Body of pancreas (tissue), 4 donors: ENCODE measurements at regions not wholly inside any gene's neighbourhood (a gene's known extent, or its start where the extent isn't known, plus 50 kb on each side); places are given as distances from the start of the nearest gene placed in this dataset.
A peak's percentile ranks its signal among the peaks of the same experiment; 100 is the strongest.

Experiments
- ATAC-seq: fragments of 150-250 bp; one replicate; pipeline ENCODE4 v1.9.1; 2016
- DNase-seq, 4 donors: peaks; one replicate each; pipeline ENCODE4 v3.0.0-alpha.2; 2019
- H3K27ac ChIP-seq, 4 donors: fragments of 200-600 bp; sonication (generic); 1 replicate in 3 of 4; 2 replicates in 1 of 4; pipeline versions ENCODE4 v1.5.1 to v1.6.1; 2016 to 2019; ENCODE audit warnings: mild to moderate bottlenecking in 1 of 4, mixed read lengths in 1 of 4, moderate library complexity in 1 of 4
- H3K27me3 ChIP-seq, 2 donors: fragments of 200-600 bp; sonication (generic); one replicate each; pipeline ENCODE4 v1.6.0; 2016; ENCODE audit warnings: mild to moderate bottlenecking in 1 of 2
- H3K36me3 ChIP-seq, 2 donors: fragments of 200-600 bp; sonication (generic); replicated peaks in 1 of 2; 2 replicates each; pipeline ENCODE4 v1.5.1; 2016; ENCODE audit warnings: low read depth in 2 of 2; ENCODE audit not compliant: insufficient read depth in 1 of 2
- H3K4me1 ChIP-seq: fragments of 200-600 bp; sonication (generic); one replicate; pipeline ENCODE4 v1.6.0; 2016
- H3K4me3 ChIP-seq, 2 donors: fragments of 200-600 bp; sonication (generic); 1 replicate in 1 of 2; 2 replicates in 1 of 2; pipeline ENCODE4 v1.5.1; 2016 to 2019
- H3K9me3 ChIP-seq, 3 donors: fragments of 200-600 bp; sonication (generic); 1 replicate in 2 of 3; 2 replicates in 1 of 3; pipeline ENCODE4 v1.5.1; 2016
- CTCF ChIP-seq, 7 experiments: fragments of 450-650 bp in 4 of 7; fragments of 200-600 bp in 3 of 7; sonication (generic) in 3 of 7; IDR thresholded peaks; one replicate each; pipeline ENCODE4 v1.5.1; 2016 to 2019; ENCODE audit warnings: antibody characterized with exemption in 7 of 7
- POLR2A ChIP-seq, 3 donors: fragments of 450-650 bp; IDR thresholded peaks; one replicate each; pipeline ENCODE4 v1.6.1; 2016; ENCODE audit warnings: antibody characterized with exemption in 3 of 3, mild to moderate bottlenecking in 2 of 3
- WGBS, 2 donors: methylation state at CpG; one replicate each; pipeline ENCODE4 v1.1.5; 2017; 5-methylcytosine and 5-hydroxymethylcytosine counted together
- intact Hi-C: fragments of 100-400 bp; cut with DNase I; formaldehyde crosslinking; loops from one replicate; pipeline ENCODE4 v1.15.1; 2023

GRCh38 chr5:91255396-91256141 lies 127.5 kb downstream of the ARRDC3 start:
- Histone ChIP-seq H3K36me3 (no peaks in the 10 kb centered on the region), H3K27ac (no peak overlapping the region), H3K9me3 (no peaks in the 10 kb centered on the region), H3K4me1 (no peaks in the 10 kb centered on the region), H3K27me3 (no peaks in the 10 kb centered on the region), H3K4me3 (no peak overlapping the region)
- ATAC-seq: no peak
- TF ChIP-seq POLR2A (IDR thresholded peaks at IDR 0.05) (no peak), CTCF (IDR thresholded peaks at IDR 0.05) (no peak)
- DNase-seq: no peak
- intact Hi-C loops: no loop called here
- 54 to 70% methylated on average over 4 of the region's 4 CpGs for WGBS, 2 donors

DNA sequence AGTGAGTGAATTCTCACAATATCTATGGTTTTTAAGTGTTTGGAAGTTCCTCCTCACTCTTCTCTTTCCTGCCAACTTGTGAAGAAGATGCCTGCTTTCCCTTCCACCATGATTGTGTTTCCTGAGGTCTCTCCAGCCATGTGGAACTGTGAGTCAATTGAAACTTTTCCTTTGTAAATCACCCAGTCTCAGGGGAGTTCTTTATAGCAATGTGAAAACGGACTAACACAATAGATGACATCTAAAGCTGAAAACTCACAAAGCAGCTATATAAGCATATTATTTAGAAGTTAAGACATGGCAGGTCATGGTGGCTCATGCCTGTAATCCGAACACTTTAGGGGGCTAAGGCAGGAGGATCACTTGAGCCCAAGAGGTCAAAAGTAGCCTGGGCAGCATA lies 130.2 kb downstream of the ARRDC3 start:
- no peaks in the 10 kb centered on the region for H3K9me3 ChIP-seq
- intact Hi-C loops: no loop called here
- TF ChIP-seq CTCF (IDR thresholded peaks at IDR 0.05) (no peak), POLR2A (IDR thresholded peaks at IDR 0.05) (no peak)
- H3K4me3 ChIP-seq: no peak overlapping the region
- WGBS, 2 donors: 80 to 87% methylated on average over 2 of the region's 2 CpGs
- H3K27me3 ChIP-seq: no peaks in the 10 kb centered on the region
- ATAC-seq (no peak), DNase-seq (no peak)
- no peaks in the 10 kb centered on the region for H3K4me1 ChIP-seq
- no peak overlapping the region for H3K27ac ChIP-seq
- no peaks in the 10 kb centered on the region for H3K36me3 ChIP-seq

DNA sequence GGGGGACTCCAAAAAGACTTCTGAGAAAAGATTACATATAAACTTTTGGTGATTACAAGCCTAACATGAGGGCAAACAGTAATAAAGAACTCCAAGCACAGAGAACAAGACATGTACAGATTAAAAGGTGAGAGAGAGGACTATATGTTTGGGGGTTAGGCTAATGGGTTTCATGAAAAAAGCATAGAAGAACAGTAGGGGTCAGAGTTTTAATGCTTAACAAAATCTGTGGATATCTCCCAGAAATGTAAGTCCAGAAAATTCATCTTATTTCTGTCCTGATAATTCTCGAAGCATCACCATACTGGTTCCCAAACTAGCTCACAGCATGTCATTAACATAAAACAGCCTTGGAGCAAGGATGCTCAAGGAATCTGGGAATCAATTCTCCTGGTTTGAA lies 137.2 kb downstream of the ARRDC3 start:
- H3K36me3 ChIP-seq: no peaks in the 10 kb centered on the region
- intact Hi-C loops: no loop called here
- ATAC-seq (no peak), DNase-seq (no peak)
- no peak overlapping the region for H3K4me3 ChIP-seq
- no peaks in the 10 kb centered on the region for H3K9me3 ChIP-seq
- TF ChIP-seq POLR2A (IDR thresholded peaks at IDR 0.05): no peak
- TF ChIP-seq CTCF (IDR thresholded peaks at IDR 0.05): peak in 1 of 7 experiments; percentile 2
- no peaks in the 10 kb centered on the region for H3K4me1 ChIP-seq
- no peaks in the 10 kb centered on the region for H3K27me3 ChIP-seq
- WGBS, 2 donors: 38 to 63% methylated on average over 1 of the region's 1 CpG
- no peak overlapping the region for H3K27ac ChIP-seq

DNA sequence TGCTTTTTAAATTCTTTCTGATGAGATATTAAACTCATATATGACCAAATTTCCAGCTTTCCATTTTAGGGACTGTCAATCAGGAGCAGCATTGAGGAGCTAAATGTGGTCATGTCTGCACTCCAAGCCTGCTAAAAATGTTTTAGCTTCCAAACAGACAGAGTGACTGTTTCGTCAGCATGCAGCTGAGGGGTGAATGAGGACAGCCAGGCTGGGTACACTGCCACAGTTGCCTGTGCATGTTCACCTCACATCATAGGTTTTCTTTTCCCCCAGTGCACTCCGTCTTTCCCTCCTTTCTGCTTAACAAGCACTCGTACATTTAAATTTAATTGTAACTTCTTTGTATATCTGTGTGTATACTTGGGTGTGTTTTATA lies 138.1 kb downstream of the ARRDC3 start:
- TF ChIP-seq CTCF (IDR thresholded peaks at IDR 0.05) (no peak), POLR2A (IDR thresholded peaks at IDR 0.05) (no peak)
- intact Hi-C loops: no loop called here
- H3K9me3 ChIP-seq: no peaks in the 10 kb centered on the region
- H3K4me3 ChIP-seq: no peak overlapping the region
- no peak for ATAC-seq
- no peaks in the 10 kb centered on the region for H3K27me3 ChIP-seq
- DNase-seq: no peak
- no peaks in the 10 kb centered on the region for H3K36me3 ChIP-seq
- no peaks in the 10 kb centered on the region for H3K4me1 ChIP-seq
- 53 to 58% methylated on average over 3 of the region's 3 CpGs for WGBS, 2 donors
- no peak overlapping the region for H3K27ac ChIP-seq
